Inferior parietal cortex (tissue), 1 donor: ENCODE measurements at regions not wholly inside any gene's neighbourhood (a gene's known extent, or its start where the extent isn't known, plus 50 kb on each side); places are given as distances from the start of the nearest gene placed in this dataset.

Experiments used
- DNase-seq: peaks from one replicate; pipeline ENCODE4 v3.0.0-alpha.2; 2016; ENCODE audit errors: extremely low spot score

DNA sequence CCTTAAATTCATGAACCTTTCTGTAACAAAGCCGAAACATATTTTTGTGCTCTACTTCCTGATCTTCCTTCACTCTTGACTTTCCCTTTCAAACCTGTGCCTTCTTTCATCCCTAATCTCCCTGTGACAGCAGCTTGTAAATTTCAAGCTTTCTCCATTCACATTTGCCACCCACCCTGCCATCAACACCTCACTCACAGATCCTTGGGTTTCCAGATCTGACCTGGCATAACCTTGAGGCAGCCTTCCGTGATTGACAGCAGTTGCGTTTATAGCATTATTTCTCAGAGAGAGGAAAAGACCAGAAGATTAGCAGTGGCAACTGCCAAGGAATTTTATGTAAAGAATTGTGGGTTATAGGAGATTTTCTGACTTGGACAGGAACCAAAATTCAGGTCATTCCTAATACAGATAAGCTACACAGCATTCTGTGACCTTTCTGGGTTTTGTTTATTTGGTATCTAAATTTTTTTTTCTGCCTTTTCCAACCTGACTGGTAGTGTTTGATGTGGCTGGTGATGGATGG, 260.0 kb downstream of the NR2F1-AS1 start:
- no peak for DNase-seq

- DNase-seq, result no peak
These were observed 267.3 kb downstream of the NR2F1-AS1 start for GRCh38 chr5:93313672-93314071.

GRCh38 chr5:93311881-93312280, 269.1 kb downstream of the NR2F1-AS1 start:
- no peak for DNase-seq

- DNase-seq, result no peak
These were observed 273.5 kb downstream of the NR2F1-AS1 start for GRCh38 chr5:93307557-93307956.

- DNase-seq, result peak; percentile 38
These were observed 275.0 kb downstream of the NR2F1-AS1 start for GRCh38 chr5:93305984-93306383.

DNA sequence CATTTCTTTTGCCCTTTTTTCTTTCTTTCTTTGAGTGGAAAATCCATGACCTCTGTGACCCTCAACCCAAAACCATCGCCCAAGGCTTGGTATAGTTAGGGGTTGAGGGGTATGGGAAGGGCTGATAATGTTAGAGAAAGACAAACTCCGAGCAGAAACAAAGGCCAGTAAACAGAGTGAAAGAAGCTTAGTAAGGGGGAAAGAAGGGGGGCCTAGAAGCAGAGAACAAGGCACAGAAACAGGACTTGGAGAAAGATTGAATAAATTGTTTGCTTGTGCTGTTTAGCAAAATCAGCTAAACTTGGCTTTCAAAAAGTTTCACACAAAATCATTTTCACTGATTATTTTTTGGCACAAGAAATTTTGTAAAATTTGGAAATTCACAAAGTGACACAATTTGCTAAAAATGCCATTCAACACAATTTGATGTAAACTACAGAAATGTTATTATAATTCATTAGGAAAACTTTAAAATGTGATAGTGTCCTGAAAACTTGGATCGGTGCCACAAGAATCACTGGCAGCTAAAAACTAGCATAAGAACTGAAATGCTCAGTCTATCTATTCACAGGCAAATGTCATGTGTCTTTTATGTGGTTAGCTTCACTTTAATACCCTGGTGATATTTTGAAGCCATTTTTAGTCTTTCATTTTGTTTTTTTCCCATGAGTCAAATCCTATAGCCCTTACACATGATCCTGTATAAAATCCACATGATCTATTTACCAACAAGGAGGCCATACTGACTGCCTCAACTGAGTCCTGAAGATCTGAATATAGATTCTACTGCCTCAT, 276.4 kb downstream of the NR2F1-AS1 start:
- DNase-seq, result no peak

DNA sequence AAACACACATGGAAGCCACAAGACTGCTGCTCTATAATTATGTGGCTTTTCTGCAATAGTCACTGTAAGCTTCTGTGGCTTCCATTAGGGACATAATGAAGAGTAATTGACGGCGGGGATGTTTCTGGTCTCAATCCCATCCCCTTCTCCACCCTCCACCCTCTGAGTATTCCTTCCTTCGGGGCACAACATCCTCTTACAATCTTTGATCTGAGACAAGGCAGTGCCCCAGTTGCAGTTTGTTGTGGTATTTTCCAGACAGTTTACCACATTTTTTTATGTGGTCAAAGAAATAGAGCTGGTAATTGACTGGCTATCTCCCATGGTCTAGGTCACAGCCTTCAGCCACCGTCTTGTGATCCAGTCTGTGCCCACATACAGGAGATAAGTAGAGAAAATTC, 277.7 kb downstream of the NR2F1-AS1 start:
- DNase-seq, result no peak

DNA sequence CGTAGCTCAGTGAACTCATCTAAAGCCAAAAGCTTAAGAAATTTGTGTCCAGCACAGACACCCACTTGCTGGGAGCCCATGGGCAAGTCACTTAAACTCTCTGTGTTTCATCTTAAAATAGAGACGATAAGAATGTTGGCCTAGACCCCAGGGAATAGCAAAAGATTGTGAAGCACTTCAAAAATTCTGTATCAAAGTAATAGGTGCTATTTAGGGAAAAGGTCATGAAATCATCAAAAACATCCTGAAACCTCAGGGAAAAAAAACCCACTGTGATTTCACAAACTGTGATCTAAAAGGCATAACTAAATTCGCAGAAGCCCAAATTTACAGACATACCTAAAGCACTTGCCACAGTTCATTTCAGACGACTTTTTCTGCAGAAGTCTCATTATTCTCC, 278.3 kb downstream of the NR2F1-AS1 start:
- no peak for DNase-seq

DNA sequence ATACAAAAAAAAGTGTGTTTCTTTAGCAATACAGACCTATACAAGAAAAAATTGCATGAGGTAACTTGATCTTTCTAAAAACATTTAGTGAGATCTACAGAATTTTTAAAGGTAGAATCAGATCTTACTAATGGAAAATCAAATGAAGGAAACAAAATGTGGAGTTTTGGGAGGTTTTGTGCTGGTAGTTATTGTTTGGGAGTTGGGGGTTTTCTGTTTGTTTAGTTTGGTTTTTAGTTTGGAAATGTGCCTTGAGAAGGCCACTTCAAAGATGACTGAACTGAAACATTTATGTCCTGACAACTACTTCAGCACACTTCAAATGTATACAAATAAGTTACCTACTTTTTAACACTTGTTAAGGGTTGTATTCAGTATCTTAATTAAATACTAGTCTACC, 280.1 kb downstream of the NR2F1-AS1 start:
- DNase-seq, result no peak

DNA sequence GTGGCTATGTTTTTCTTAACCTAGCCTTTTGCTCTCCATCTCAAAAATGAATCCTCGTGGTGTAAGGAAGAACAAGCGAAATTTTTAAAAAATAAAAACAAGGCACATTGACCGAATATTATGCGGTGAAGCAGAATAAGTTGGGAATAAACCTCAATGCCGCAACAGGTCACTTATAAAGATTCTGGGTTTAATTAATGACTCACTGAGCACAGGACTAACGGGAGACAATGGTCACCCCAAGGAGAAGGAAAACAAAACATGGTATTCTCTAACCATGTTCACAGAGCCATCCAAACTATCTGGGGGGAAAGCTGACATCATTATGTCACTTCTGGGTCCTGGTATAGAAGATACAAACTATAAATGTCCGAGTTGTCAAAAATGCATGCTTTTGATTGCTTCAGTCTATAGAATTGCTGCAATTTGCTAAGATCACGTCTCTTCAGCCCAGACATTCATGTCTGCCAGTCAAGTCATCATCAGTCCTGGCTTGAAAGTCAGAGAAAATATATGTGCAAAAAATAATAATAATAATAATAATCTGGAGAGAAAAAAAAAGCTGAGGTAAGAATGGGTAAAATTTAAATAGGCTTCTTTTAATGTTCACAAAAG, 280.6 kb downstream of the NR2F1-AS1 start:
- DNase-seq, result no peak

GRCh38 chr5:93299681-93300308, 281.2 kb downstream of the NR2F1-AS1 start:
- no peak for DNase-seq

- no peak for DNase-seq
These were observed 283.9 kb downstream of the NR2F1-AS1 start for GRCh38 chr5:93297116-93297515.

GRCh38 chr5:93296338-93296737, 284.7 kb downstream of the NR2F1-AS1 start:
- DNase-seq, result no peak

DNA sequence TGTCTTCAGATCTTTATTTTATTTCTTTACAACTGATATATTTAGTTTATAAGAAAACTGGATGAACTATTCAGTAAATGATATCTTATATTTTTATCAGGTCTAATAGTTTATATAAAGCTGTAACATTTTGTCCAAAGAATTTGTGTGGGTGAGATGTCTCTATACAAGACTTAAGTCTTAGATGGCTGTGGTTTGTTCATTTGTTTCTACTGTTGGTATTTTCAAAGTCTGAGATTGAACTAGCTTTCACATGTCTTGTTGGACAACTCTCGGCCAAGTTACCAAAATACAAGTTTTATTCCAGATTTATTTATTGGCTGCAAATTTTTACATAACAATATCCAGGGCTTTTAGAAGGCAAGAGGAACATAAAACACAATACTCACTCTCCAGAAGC, 286.0 kb downstream of the NR2F1-AS1 start:
- DNase-seq, result no peak

GRCh38 chr5:93294199-93294598, 286.8 kb downstream of the NR2F1-AS1 start:
- no peak for DNase-seq

DNA sequence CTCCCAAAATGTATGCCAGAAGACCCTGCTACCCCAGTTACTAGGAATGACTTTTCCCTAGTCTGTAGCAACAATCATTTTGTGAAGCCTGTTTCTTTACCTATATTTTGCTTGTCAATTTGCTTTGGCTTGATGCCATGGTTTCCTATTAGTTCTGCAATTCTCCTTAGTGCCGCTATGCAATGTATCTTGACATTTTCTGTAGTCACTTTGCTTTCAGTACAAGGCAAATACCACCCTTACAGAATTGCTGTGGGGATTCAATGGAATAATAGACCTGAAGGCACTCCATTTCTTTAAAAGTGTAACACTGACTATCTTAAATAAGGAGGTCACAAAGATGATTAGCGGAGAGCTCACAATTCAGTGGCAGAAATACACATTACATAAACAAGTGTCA, 291.1 kb downstream of the NR2F1-AS1 start:
- DNase-seq, result no peak

- no peak for DNase-seq
These were observed 295.6 kb downstream of the NR2F1-AS1 start for GRCh38 chr5:93285461-93285860.

DNA sequence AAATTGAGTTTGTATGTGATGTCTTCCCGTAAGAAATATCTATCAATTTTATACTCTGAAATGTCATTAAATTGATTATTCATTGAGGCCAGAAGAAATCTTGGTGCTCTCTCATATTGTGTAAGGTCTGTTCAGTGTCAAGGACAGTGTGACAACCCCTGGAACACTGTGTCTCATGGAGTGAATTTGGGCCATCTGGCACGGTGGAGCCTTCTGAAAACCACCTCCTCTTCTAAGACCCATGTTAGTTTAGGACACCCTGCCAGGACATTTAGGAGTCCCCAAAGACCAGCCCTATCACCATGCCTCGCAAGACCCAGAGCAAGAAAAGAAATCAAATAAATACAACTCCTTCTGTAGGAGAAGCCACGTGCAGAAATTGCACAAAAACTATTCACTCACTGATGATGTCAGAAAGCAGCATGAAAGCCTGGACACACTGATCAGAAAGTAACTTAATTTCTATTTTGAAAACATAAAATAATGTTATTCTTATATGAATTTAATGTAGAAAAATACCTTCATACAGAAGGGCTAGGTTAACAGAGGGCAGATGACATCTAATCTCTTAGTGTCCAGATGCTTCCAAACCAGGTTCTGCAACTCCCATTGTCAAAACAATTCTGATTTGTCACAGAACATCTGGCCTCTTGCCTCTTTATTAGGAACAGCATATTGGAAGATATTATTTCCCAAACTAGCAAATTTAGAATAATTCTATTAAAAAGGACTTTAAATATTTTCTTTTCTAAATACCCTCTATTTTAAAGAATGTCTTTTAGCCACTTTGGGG, 298.8 kb downstream of the NR2F1-AS1 start:
- no peak for DNase-seq

DNA sequence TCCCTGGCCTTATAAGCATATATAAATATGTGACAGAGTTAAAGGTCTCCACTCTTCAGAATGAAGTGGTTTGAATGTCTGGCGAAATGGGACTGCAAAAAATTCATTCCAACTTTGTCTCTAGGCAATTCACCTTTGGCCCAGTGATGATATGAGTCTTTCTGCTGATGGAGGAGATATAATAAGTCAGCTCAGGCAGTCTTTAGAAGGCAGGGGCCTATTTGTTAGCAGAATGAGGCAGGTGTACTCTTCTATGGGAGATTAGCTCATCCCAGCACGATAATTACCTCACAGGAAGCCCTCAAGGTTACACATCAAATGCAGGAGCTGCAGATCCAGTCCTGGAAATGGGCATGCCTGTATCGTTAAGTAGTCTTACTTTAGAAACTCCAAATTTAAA, 300.5 kb downstream of the NR2F1-AS1 start:
- no peak for DNase-seq

GRCh38 chr5:93279296-93279963, 301.6 kb downstream of the NR2F1-AS1 start:
- DNase-seq, result no peak

DNA sequence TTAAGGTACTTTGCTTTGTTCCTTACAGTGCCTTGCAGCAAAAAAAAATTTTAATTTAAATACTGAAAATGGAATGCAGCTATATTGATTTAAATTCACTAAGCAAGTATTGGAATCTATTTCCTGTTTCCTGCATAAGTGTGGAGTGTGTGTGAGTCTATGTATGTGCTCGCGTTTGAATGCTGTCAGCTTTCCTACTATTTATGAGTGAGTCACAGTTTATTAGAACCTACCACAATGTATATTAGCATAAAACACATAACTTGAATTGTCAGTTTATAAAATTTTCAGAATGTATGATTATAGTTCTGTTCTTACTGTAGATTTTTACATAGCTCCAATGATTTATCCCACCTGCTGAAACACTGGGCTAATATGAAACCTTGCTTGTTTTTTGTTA, 302.1 kb downstream of the NR2F1-AS1 start:
- DNase-seq, result no peak
